Fibroblast of gingiva (primary cell): ENCODE measurements at regions not wholly inside any gene's neighbourhood (a gene's known extent, or its start where the extent isn't known, plus 50 kb on each side); places are given as distances from the start of the nearest gene placed in this dataset.

ENCODE experiments used
- DNase-seq: peaks from one replicate; pipeline ENCODE4 v3.0.0-alpha.2; 2011; ENCODE audit warnings: low read depth

DNA sequence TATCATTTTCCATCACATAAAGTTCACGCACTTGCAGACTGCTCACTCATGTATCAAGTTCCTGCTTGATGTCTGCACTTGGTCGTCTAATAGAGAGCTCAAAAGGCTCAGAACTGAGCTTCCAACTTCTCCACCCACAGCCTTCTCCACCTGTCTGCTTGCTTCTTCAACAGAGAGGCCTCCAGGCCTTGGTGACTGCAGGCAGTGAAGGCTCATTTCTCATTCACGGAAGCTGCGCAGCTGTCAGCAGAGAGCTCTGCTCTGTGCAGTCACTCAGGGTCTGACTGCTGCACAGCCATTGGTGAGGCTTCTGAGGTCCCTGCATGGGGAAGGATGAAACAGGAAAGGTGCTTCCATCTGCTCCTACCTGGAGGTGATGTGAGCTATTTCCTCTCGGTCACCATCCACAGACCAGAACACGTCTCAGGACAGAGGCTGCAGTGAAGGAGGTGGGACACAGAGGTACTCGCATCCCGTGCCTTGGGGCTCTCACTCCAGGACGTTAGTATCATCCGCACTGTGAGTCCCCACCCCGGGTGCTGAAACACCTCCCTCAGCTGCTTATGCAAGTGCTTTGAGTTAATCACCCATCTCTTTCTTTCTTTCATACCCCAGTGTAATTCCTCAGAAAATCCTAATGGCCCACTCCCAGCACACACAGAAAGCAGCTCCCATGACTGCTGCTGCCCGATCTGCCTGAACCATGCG is 126.2 kb downstream of the TMEM18 start:
- no peak for DNase-seq

DNA sequence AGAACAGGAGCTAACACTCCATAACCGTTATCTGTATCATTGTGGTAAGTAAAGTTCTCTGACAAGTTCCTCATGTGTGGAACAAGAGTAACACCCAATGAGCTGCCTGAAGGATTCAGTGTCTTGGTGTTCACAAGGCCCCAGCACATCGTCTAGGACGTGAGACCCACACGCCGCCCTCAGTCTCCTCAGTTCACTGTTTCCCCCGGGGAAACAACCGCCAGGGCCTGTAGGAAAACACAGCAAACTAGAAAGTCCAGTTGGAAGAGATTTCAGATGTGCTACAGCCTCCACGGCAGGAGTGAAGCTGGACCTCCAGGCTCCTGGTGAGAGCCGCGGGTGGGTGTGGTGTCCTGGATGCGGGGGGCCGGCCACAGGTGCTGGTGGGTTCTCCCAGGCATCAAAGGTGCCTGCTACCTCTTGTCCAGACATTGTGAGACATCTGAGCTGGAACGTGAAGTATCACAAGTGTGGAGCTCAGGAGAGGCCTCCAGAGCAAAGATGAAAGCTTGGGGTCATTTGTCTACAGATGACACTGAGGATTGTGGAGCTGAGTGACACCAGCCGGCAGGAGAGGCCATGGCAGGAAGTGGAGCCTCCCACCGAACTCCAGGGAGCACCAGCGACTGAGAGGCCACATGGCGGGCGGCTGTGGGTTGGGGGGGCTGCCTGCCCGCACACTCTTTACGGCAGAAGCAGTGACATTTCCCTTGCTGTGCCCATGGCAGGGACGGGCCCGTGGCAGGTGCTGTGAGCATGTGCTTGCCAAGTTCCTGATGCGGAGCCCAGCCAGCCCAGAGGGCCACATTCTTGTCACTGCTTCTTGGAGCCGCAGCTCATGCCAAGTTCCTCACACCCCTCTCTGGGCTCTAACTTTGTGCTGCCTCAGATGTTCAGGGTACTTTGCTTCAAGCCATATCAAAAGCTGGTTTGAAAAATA is 131.2 kb downstream of the TMEM18 start:
- no peak for DNase-seq

DNA sequence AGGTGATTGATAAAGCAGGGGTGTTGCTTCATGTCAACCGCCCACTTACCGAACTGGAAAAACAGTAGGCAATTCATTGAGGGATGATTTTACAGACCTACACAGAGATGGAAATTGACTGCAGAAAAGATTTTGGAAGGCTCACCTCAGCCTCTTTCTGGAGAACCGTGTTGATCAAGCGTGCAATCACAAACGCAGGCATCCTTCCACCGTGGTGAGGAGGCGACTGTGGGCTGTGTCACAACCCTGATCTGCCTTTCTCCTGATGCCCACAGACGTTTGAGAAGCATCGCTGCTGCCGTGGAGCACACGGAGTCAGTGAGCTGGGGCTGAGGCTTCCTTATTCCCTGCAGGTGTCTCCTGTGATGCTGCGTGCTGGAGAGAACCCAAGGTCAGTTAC is 132.0 kb downstream of the TMEM18 start:
- no peak for DNase-seq

DNA sequence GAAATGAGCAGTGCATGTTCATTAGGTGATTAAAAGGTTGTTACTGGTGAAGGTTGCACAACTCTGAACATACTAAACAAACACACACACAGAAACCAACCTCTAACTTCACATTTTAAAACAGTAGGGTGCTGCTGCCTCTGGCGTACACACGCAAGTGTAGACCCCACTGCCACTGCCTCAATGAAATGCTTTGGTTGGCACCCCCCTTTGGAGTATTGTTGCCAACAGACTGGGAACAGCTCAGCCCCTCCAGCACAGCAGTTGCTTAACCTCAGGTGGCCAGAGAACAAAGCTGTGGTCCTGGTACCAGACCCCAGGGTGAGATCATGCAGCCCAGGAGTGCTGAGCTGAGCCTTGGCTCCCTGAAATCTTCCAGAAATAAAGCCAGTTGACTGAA is 138.6 kb downstream of the TMEM18 start:
- no peak for DNase-seq

GRCh38 chr2:535222-535621 is 142.0 kb downstream of the TMEM18 start:
- no peak for DNase-seq

DNA sequence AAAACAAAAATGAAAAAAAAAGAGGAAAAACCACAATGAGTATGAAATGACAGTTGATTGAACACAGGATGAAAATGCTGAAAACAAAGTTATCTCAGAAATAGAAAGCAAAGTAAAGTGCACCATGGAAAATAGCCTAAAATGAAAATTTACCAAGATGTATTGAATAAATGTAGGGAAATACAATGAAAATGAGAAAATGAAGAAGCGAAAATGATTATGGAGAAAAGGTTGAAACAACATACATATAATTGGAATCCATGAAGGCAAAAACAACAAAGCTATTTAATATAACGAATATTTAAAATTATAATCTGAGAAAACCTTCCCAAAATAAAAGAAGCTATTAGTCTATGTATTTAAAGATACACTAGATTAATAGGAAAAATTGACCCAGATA is 147.4 kb downstream of the TMEM18 start:
- no peak for DNase-seq

DNA sequence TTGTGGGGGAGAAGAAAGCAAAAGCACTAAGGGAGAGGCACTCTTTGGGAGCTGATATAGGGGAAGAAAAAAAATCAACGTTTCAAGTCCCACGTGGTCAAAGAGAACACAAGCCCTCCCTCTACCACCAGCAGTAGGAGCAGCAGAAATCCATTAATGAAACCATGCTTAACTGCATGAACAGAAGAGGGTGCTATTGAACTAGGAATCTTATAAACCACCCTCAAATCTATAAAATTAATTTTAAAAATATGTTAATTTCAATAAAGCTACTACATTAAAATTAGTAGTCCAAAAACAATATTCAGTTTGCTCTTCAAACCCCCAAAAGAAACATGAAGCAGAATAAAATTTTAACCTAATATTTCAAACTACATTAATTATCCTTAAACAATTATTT is 147.8 kb downstream of the TMEM18 start:
- DNase-seq = no peak

GRCh38 chr2:527581-527980 is 149.6 kb downstream of the TMEM18 start:
- no peak for DNase-seq

DNA sequence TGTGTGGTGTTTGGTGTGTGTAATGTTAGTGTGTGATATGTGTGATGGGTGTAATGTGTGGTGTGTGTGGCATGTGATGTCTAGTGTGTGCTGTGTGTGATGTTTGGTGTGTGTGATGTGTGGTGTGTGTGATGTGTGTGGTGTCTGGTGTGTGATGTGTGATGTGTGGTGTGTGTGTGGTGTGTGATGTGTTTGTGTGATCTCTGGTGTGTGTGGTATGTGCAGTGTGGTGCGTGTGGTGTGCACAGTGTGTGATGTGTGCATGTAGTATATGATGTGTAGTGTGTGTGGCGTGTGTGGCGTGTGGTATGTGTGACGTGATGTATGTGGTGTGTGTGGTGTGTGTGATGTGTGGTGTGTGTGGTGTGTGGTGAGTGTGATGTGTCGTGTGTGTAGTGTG is 150.3 kb downstream of the TMEM18 start:
- DNase-seq = no peak

DNA sequence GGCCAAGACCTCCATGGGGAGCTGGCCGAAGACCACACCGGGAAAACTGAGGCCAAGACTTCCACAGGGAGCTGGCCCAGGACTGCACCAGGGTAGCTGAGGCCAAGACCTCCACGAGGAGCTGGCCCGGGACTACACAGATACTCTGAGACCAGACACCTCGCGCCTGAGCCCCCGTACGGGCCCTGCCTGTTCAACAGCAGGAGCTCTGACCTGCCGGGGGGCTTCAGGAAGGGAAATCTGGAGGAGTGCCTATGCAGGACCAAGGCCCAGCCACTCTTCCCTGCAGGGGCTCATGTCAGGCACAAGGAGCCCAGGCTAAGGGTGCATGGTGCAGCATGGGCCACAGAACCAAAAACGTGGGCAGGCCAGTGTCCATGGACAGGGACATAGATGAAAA is 151.6 kb downstream of the TMEM18 start:
- no peak for DNase-seq

GRCh38 chr2:525021-525420 is 152.2 kb downstream of the TMEM18 start:
- no peak for DNase-seq

DNA sequence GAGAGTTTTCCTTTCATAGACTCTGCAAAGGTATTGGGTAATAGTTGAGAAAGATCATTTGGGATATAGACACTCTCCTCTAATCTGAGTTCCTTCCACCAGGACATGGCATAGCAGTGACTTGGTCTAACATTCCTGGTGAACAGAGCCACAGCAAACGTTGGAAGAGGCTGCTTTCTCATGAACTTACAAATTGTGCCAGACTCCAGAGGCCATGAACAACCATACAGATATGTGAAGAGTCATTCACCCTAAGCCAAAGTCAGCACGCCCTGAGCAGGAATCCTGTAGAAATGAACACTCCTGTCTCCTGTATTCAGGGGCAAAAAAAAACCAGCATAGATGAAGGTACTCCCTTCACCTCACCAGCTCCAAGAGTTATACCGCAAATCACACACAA is 152.8 kb downstream of the TMEM18 start:
- no peak for DNase-seq

- DNase-seq = no peak
Measured at GRCh38 chr2:523698-524270, 153.4 kb downstream of the TMEM18 start.

DNA sequence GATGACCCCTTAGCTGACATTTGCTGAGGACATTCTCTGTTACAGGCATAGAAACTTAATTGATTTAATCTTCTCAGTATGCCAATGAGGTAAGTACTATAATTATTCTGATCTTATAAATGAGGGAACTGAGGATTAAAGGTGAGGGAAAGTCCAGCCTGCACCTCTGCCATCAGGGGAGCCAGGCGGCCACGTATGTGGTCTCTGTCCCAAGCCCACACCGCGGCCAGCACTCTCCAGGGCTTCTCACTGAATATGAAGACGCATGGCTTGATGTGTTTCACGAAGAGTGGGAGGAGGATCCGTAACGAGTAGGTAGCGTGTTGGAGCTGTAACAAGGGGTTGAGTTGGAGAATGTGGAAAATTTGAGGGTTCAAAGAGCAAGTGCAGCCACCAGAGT is 154.4 kb downstream of the TMEM18 start:
- no peak for DNase-seq

GRCh38 chr2:521853-522530 is 155.2 kb downstream of the TMEM18 start:
- no peak for DNase-seq

DNA sequence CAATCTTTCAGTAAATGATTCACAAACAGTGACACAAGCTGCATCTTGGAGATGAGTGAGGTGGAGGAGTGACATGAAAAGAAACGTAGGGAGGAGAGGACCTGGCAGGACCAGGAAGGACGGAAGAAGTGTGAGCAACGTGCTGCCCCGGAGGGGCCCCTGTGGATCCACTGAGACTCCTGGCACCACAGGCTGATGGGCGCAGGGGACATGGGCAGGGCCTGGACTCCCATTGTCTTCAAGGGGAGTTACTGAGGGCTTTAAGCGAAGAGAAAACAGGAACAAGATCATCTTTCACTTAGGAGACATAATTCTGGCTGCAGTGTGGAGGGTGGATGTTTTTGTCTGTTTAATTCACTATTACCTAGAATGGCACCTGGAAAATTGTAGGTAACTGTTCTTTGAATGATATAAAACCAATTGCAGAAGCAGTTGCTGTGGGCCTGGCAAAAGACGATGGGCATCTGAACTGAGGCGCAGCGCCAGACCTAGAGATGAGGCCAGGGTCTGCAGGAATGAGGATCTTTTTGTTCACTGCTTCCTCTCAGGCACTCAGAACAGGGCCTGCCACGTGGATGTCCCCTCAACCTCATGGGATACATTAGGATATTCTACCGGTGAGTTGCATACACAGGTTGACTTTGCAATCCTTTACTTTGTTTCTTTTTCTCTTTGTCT is 156.4 kb downstream of the TMEM18 start:
- no peak for DNase-seq

DNA sequence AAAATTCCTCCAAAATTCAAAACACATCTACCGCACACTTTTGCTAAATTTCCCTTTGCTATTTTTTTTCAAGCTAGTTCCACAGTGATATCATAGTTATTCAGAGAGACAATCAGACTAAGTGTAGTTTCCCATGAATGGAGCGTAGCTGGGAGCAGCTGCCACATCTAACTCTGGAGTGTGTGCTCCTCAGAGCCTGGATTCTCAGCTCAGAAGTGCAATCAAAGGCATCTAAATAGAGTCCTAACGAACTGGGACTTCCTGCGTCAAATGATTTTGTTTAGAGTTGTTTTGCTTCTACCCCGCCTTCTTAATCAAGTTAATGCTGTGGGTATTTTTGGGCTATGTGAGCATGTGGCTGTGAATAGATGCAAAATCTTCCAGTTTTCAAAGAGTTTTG is 160.3 kb downstream of the TMEM18 start:
- DNase-seq = no peak

- no peak for DNase-seq
Measured at GRCh38 chr2:516131-516530, 161.1 kb downstream of the TMEM18 start.

DNA sequence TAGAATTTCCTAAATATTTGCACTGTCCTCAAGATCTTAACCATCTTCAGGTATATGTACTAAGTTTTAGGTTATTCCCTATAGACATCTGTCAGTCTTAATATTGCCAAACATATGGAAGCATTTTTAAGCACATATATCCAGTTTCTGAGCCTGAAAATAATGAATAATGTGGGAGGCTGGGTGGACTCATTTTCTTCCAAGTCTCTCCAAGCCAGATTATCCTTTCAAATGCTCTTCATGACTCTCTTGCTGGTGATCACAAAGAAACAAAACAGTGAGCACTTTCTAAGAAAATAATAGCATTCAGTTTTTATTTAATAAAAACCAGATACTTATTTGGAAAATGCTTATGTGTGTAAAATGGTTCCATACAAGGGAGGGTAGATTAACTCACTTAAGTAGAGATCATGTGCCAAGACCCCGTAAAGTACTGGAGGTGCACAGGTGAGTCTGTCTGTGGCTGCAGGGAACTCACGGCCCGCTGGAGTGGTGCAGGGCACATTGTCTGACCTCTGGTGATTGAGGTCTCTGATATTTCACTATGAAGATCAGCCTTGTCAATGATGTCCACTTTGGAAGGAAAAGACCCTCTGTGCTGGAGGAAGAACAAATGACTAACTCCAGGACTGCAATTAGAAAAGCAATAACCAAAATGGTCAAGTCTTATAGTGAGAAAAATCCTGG is 161.6 kb downstream of the TMEM18 start:
- no peak for DNase-seq

DNA sequence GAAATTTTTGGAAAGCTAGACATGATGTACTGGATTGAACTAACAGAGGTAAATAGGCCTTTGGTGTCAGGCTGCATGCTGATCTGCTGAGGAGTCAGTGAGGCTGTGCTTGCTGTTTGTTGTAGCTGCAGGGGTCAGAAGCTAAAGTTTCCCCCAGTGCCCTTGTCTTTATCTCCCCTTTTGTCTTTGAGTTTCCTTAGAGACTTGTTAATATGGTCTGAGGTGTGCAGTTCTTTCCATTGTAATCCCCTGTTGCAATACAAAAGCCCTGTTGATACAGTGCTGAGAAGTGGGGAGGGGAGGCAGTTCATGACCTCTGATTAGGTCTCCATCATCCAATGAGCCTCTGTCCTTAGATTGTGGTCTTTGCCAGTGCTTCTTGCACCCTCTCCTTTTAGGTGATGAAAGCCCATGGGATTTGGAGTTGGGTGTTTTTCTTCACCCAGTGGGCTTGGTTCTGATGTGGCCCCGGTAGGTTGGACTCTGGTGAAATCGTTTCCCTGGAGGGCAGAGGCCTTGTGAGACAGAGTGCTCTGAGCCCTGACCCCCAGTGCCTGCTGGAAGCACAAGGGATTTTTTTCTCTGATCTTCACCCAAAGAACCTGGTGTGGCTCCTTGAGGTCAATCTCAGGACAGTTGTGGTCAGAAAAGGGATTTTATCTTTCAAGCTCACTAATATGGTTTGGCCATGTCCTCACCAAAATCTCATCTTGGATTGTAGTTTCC is 163.1 kb downstream of the TMEM18 start:
- no peak for DNase-seq

GRCh38 chr2:510839-511238 is 166.4 kb downstream of the TMEM18 start:
- DNase-seq = no peak
